Peyer's patch (tissue), 4 donors: ENCODE measurements at regions not wholly inside any gene's neighbourhood (a gene's known extent, or its start where the extent isn't known, plus 50 kb on each side); places are given as distances from the start of the nearest gene placed in this dataset.
"Not testable (repeated sequence)": the region's sequence is repeated elsewhere in the genome, so short reads cannot be mapped to it uniquely, and the experiment has no call there.

Experiments used
- DNase-seq, 3 donors: peaks; one replicate each; pipeline ENCODE4 v3.0.0-alpha.2; 2017 to 2019
- H3K27ac ChIP-seq, 4 donors: fragments of 200-600 bp; sonication (generic); one replicate each; pipeline ENCODE4 v1.5.1; 2016 to 2019
- H3K27me3 ChIP-seq, 2 donors: fragments of 200-600 bp; sonication (generic); one replicate each; pipeline ENCODE4 v1.5.1; 2019
- H3K36me3 ChIP-seq, 3 donors: fragments of 200-600 bp; sonication (generic); one replicate each; pipeline ENCODE4 v1.5.1; 2016 to 2019
- H3K4me1 ChIP-seq, 4 donors: fragments of 200-600 bp; sonication (generic); one replicate each; pipeline ENCODE4 v1.5.1; 2016 to 2019
- H3K4me3 ChIP-seq, 4 donors: fragments of 200-600 bp; sonication (generic); 1 replicate in 3 of 4; 2 replicates in 1 of 4; pipeline ENCODE4 v1.5.1; 2016 to 2019; ENCODE audit warnings: mild to moderate bottlenecking in 1 of 4
- H3K9me3 ChIP-seq, 4 donors: fragments of 200-600 bp; sonication (generic); one replicate each; pipeline ENCODE4 v1.5.1; 2016 to 2019; ENCODE audit warnings: mild to moderate bottlenecking in 1 of 4
- POLR2A ChIP-seq, 2 donors: fragments of 450-650 bp; IDR thresholded peaks; one replicate each; pipeline ENCODE4 v1.5.1; 2017; ENCODE audit warnings: antibody characterized with exemption in 2 of 2, mild to moderate bottlenecking in 2 of 2, moderate library complexity in 2 of 2
- TF ChIP-seq, protein P1 (sequence below), 6 experiments: fragments of 450-650 bp in 4 of 6; fragments of 200-600 bp in 2 of 6; sonication (generic) in 1 of 6; IDR thresholded peaks; one replicate each; pipeline ENCODE4 v1.5.1; 2017 to 2019; ENCODE audit warnings: antibody characterized with exemption in 6 of 6, mild to moderate bottlenecking in 3 of 6, moderate library complexity in 1 of 6

DNA sequence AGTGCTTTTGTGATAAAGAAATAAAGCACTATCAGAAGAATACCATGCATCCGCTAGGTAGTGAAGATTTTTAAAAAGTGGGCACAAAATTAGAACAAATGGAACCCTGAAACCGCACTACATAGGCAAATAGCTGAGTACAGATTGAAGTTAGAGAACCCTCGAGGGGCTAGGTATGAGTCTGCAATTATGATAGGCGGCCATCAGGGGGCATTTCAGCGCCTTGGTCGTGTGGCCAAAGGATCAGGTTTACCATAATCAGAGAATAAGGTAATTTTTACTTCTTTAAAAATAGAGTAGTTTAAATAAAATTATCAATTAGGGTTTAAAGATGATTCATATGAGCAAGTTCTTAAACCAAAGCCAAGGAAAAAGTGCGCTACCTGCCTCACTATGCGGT is 129.8 kb downstream of the TMX1 start:
- Histone ChIP-seq H3K4me1 (no peaks in the 10 kb centered on the region), H3K4me3 (no peak overlapping the region), H3K27ac (no peak overlapping the region), H3K9me3 (no peaks in the 10 kb centered on the region), H3K36me3 (no peaks in the 10 kb centered on the region), H3K27me3 (no peaks in the 10 kb centered on the region)
- no peak for TF ChIP-seq POLR2A (IDR thresholded peaks at IDR 0.05)
- TF ChIP-seq, protein P1, sequence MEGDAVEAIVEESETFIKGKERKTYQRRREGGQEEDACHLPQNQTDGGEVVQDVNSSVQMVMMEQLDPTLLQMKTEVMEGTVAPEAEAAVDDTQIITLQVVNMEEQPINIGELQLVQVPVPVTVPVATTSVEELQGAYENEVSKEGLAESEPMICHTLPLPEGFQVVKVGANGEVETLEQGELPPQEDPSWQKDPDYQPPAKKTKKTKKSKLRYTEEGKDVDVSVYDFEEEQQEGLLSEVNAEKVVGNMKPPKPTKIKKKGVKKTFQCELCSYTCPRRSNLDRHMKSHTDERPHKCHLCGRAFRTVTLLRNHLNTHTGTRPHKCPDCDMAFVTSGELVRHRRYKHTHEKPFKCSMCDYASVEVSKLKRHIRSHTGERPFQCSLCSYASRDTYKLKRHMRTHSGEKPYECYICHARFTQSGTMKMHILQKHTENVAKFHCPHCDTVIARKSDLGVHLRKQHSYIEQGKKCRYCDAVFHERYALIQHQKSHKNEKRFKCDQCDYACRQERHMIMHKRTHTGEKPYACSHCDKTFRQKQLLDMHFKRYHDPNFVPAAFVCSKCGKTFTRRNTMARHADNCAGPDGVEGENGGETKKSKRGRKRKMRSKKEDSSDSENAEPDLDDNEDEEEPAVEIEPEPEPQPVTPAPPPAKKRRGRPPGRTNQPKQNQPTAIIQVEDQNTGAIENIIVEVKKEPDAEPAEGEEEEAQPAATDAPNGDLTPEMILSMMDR (IDR thresholded peaks at IDR 0.05): peak in 3 of 6 experiments; percentile 7 to 34 (median 12)
- DNase-seq: no peak

DNA sequence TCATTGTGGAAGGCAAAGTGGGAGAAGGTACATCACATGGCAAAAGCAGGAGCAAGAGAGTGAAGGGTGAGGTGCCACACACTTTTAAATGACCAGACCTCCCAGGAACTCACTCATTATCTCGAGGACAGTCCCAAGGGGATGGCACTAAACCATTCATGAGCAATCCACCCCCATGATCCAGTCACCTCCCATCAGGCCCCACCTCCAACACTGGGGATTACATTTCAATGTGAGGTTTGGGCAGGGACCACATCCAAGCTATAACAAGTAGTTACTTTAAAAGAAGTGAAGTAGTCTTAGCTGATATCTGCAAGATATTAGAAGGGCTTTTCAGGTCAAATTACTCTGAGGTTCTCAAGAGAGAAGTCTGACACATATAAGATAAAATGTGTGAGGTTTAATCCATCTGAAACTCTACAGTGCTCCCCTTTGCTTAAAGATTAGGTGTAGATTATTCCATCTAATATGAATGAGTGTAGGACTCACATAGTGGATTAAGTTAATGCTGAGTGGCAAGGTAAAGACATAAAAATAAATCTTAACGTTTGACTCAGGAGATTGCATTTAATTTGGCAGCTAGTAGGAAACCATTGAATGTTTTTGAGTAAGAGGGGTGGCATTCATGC is 130.8 kb downstream of the TMX1 start:
- Histone ChIP-seq H3K27me3 (no peaks in the 10 kb centered on the region), H3K36me3 (no peaks in the 10 kb centered on the region), H3K9me3 (no peaks in the 10 kb centered on the region), H3K27ac (no peak overlapping the region), H3K4me3 (no peak overlapping the region), H3K4me1 (no peaks in the 10 kb centered on the region)
- DNase-seq: no peak
- TF ChIP-seq POLR2A (IDR thresholded peaks at IDR 0.05): no peak
- TF ChIP-seq, protein P1 (IDR thresholded peaks at IDR 0.05): no peak

DNA sequence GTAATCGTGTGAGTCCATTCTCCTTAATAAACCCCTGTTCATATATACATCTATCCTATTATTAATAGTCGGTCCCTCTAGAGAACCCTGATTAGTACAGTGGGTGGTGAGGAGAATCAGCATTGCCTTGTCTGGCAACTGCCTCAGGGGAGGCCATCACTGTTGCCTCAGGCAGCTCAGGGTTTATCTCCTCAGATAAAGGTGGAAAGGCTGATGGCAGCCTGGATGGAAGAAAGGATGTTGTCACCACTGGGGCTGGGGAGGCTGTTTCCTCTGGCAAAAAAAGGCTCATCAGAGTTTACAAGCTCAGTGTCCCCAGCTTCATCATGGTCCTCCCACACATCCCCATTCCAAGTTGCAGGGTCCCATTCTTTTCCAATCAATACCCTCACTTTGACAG is 137.1 kb downstream of the TMX1 start:
- not testable (repeated sequence) for H3K4me1 ChIP-seq, H3K27me3 ChIP-seq, H3K4me3 ChIP-seq, H3K27ac ChIP-seq, H3K9me3 ChIP-seq, H3K36me3 ChIP-seq, DNase-seq

DNA sequence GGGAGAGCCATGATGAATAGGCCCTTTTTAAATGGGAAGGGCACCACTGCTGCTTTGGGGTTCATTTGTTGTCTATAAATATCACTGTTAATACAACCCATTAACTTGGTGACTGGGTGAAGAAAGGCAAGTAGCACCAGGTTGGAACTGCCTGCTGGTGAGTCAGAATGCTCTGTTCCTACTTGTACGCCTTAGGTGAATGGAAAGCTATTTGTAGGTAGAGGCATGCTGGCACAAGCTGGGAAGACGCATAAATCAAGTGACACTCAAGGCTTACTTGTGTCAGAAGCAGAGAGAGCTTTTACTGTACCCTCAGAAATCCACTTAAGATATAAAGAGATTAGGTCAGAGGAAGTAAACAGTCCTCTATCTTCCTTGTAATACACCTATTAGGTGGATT is 142.5 kb downstream of the TMX1 start:
- no peak for DNase-seq
- no peaks in the 10 kb centered on the region for H3K9me3 ChIP-seq
- no peaks in the 10 kb centered on the region for H3K4me1 ChIP-seq
- H3K4me3 ChIP-seq: no peak overlapping the region
- no peaks in the 10 kb centered on the region for H3K36me3 ChIP-seq
- H3K27me3 ChIP-seq: no peaks in the 10 kb centered on the region
- H3K27ac ChIP-seq: no peak overlapping the region
- TF ChIP-seq, protein P1 (IDR thresholded peaks at IDR 0.05): no peak
- TF ChIP-seq POLR2A (IDR thresholded peaks at IDR 0.05): no peak

DNA sequence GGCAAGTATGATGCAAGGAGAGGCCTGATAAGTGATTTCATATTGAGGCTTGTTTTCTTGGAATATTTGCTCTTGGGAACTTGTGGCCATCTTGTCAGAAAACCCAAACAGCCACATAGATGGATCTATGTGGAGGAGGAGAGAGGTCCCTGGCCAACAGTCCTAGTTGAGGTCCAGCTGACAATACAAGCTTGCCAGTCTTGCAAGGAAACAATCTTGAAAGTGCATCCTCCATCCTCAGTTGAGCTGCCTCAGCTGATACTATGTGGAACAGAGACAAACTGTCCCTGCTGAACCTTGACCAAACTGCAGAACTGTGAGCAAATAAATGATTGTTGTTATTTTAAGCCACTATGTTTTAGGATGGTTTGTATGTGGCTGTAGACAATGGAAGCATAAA is 146.4 kb downstream of the TMX1 start:
- H3K4me1 ChIP-seq: no peaks in the 10 kb centered on the region
- H3K27me3 ChIP-seq: no peaks in the 10 kb centered on the region
- no peak overlapping the region for H3K4me3 ChIP-seq
- H3K27ac ChIP-seq: no peak overlapping the region
- TF ChIP-seq POLR2A (IDR thresholded peaks at IDR 0.05): no peak
- DNase-seq: no peak
- H3K9me3 ChIP-seq: no peaks in the 10 kb centered on the region
- no peaks in the 10 kb centered on the region for H3K36me3 ChIP-seq

DNA sequence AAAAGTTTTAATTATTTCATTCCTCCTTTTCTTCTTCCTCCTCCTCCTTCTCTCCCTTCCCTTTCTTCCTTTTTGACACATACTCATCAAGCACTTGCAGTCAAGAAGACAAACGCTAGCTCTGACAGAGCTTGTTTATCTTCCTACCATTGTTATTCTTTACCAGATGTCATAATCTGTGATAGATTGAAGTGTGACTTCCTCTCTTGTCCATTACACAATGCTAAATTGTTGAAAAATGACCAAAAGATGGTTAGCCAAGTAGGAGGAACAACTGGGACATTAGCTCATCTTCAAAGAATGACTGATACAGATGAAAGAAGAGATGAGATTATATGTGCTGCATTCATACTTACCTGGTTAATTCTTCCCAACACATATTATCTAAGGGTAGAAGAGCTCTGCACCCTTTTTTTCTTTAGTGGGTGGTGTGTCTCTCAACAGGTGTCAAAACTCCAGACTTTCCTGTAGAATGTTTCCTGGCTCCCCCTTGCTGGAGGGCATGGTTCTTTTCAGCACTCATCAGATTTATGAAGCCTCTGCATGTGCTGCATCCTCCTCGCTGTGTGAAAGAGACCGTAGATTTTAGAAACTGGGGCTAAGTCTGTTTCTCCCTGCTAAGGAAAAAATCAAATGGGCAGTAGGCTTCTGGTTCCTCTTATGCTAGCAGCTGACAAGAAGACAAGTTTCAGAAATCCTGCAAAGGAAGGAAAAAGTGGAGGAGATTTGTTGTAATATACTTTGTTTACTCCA is 147.1 kb downstream of the TMX1 start:
- TF ChIP-seq, protein P1 (IDR thresholded peaks at IDR 0.05): no peak

More for the DNA sequence above, 147.1 kb downstream of the TMX1 start:
- Histone ChIP-seq H3K36me3 (no peaks in the 10 kb centered on the region), H3K4me1 (no peaks in the 10 kb centered on the region), H3K27me3 (no peaks in the 10 kb centered on the region), H3K4me3 (no peak overlapping the region), H3K27ac (peak overlapping the region in 1 of 4 donors; percentile 38), H3K9me3 (no peaks in the 10 kb centered on the region)
- no peak for DNase-seq
